Skeletal muscle tissue (tissue), 3 donors: ENCODE measurements at regions not wholly inside any gene's neighbourhood (a gene's known extent, or its start where the extent isn't known, plus 50 kb on each side); places are given as distances from the start of the nearest gene placed in this dataset.

Experiments used
- H3K27ac ChIP-seq: one replicate; pipeline ENCODE4 v1.7.0; 2013; ENCODE audit warnings: mild to moderate bottlenecking, low read depth, low read length, inconsistent platforms
- H3K27me3 ChIP-seq, 3 donors: one replicate each; pipeline ENCODE4 v1.7.0; 2013; ENCODE audit warnings: low read length in 3 of 3; ENCODE audit not compliant: control insufficient read depth in 3 of 3, insufficient read depth in 3 of 3
- H3K36me3 ChIP-seq, 3 donors: one replicate each; pipeline ENCODE4 v1.7.0; 2013; ENCODE audit warnings: low read length in 3 of 3; ENCODE audit not compliant: control insufficient read depth in 3 of 3, insufficient read depth in 3 of 3
- H3K4me1 ChIP-seq, 3 donors: one replicate each; pipeline ENCODE4 v1.7.0; 2013; ENCODE audit warnings: low read length in 3 of 3, mild to moderate bottlenecking in 3 of 3; ENCODE audit not compliant: control insufficient read depth in 3 of 3, insufficient read depth in 3 of 3
- H3K4me3 ChIP-seq, 3 donors: one replicate each; pipeline ENCODE4 v1.7.0; 2013; ENCODE audit warnings: low read length in 3 of 3
- H3K9ac ChIP-seq, 3 donors: one replicate each; pipeline ENCODE4 v1.7.0; 2013; ENCODE audit warnings: low read length in 3 of 3, mild to moderate bottlenecking in 3 of 3, moderate library complexity in 2 of 3, low read depth in 1 of 3
- H3K9me3 ChIP-seq, 3 donors: one replicate each; pipeline ENCODE4 v1.7.0; 2013; ENCODE audit warnings: low read length in 3 of 3; ENCODE audit not compliant: control insufficient read depth in 3 of 3
- donor health status: Osteomylitis.

DNA sequence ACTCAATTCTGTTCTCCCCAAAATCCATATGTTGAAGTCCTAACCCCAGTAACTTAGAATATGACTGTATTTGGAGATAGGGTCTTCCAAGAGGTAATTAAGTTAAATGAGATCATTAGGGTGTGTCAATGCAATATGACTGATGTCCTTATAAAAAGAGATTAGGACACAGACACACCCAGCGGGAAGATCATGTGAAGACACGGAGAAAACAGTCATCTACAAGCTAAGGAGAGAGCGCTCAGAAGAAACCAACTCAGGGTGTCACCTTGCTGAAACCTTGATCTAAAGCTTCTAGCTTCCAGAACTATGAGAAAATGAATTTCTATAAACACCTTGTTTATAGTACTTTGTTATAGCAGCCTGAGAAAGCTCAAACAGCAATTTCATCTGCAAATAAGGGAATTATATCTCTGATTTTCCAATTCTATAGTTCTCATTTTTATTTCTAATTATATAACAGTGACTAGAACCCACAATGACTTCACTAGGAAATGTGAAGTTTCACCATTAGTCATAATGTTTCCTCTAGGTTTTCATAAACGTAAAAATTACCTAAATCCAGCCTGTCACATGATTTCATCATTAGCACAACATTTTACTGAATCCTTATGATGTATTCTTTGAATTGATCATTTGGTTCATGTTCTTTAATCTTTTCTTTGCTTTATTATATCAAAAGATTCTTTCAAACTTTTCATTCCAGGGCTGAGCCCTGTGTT lies 459.1 kb upstream of the MDFIC2 start:
- Histone ChIP-seq H3K4me3 (no peak overlapping the region), H3K9me3 (peaks cover 0 to 2% (median 0%) of the 10 kb centered on the region in 3 donors), H3K27me3 (no peaks in the 10 kb centered on the region), H3K4me1 (no peaks in the 10 kb centered on the region), H3K27ac (no peak overlapping the region), H3K36me3 (no peaks in the 10 kb centered on the region), H3K9ac (no peak overlapping the region)

DNA sequence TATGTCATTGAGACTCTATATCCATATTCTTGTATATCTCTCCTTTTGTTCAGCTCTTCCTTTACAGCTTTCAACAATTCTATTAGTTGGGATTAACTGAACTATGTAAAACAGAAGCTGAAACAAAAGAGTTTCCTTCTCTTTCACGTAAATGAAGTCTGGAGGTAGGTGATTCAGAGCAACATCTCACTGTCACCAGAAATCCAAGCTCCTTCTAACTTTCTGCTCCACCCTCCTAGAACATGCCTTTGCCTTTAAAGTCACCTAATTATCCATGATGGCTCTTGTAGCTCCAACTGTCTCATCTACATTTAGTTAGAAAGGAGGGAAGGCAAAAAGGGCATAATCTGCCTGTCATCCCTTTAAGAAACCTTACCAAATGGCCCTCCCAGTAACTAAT lies 458.2 kb upstream of the MDFIC2 start:
- Histone ChIP-seq H3K9me3 (peaks cover 0 to 2% (median 0%) of the 10 kb centered on the region in 3 donors), H3K4me3 (no peak overlapping the region), H3K27ac (no peak overlapping the region), H3K9ac (no peak overlapping the region), H3K4me1 (no peaks in the 10 kb centered on the region), H3K27me3 (no peaks in the 10 kb centered on the region), H3K36me3 (no peaks in the 10 kb centered on the region)

DNA sequence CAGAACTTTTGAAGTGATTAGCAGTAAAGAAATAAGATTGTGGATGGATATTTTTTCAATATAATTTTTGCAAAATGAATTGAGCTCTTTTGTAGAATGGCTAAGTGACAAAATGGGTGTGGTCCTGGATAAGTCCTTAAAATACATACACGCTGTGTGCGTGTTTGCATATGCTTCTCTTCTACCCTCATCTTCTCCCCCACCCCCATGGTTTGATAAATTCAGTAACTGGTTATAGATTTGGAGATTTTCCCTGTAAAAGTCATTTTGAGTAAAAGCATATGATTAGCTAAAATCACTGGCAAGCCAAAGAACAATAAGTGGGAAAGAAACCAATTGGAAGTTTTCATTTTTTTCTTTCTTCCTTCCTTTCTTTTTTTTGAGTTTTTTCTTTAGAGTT lies 453.9 kb upstream of the MDFIC2 start:
- Histone ChIP-seq H3K27ac (no peak overlapping the region), H3K9ac (no peak overlapping the region), H3K36me3 (no peaks in the 10 kb centered on the region), H3K4me1 (no peaks in the 10 kb centered on the region), H3K27me3 (no peaks in the 10 kb centered on the region), H3K4me3 (no peak overlapping the region), H3K9me3 (peaks cover 0 to 2% (median 0%) of the 10 kb centered on the region in 3 donors)

DNA sequence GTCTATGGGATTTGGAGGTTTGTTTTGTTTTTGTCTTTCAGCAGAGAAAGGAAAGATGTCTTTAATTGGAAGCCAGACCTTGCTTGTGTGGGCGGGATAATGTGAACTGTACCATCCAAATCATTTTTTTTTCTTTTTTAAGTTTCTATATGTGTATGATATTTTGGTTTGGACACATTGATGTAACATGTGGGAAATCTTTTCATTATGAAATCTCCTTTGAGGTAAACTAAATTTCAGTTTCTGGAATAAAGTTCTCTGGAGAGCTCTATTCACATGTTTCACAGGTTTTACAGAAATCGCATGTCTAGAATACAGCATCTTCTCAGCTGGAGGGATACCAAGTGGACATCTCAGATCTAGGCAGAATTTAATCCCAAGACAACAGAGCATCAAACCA lies 451.5 kb upstream of the MDFIC2 start:
- H3K27ac ChIP-seq, result no peak overlapping the region
- H3K4me3 ChIP-seq, result no peak overlapping the region
- H3K36me3 ChIP-seq, result no peaks in the 10 kb centered on the region
- H3K27me3 ChIP-seq, result no peaks in the 10 kb centered on the region
- H3K4me1 ChIP-seq, result no peaks in the 10 kb centered on the region
- no peaks in the 10 kb centered on the region for H3K9me3 ChIP-seq
- H3K9ac ChIP-seq, result no peak overlapping the region

DNA sequence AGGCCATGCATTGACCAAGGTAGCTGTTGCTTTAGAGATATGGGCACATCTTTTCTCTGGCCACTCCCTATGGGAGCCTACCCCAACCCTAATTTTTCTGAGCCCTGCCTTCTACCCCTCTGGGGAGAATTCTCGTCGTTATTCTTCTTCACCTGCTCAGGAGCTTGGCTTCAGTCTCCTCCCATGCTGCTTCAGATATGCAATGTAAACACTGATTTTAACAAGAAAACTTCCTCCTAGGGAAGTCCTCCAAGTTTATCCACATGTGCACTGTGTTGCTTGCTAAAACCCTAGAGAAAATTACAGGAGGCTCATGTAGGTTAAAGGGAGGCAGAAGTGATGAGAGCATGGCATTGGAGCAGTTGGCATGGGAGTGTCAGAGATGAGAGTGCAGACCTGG lies 445.2 kb upstream of the MDFIC2 start:
- H3K4me1 ChIP-seq, result no peaks in the 10 kb centered on the region
- no peak overlapping the region for H3K4me3 ChIP-seq
- H3K27ac ChIP-seq, result no peak overlapping the region
- no peaks in the 10 kb centered on the region for H3K36me3 ChIP-seq
- no peaks in the 10 kb centered on the region for H3K27me3 ChIP-seq
- no peak overlapping the region for H3K9ac ChIP-seq
- peaks cover 0 to 8% (median 3%) of the 10 kb centered on the region in 3 donors for H3K9me3 ChIP-seq

- Histone ChIP-seq H3K27me3 (no peaks in the 10 kb centered on the region), H3K36me3 (no peaks in the 10 kb centered on the region), H3K4me3 (no peak overlapping the region), H3K27ac (no peak overlapping the region), H3K9me3 (peaks cover 0 to 8% (median 3%) of the 10 kb centered on the region in 3 donors), H3K4me1 (no peaks in the 10 kb centered on the region), H3K9ac (no peak overlapping the region)
These were observed 443.1 kb upstream of the MDFIC2 start for GRCh38 chr3:70755526-70755925.

DNA sequence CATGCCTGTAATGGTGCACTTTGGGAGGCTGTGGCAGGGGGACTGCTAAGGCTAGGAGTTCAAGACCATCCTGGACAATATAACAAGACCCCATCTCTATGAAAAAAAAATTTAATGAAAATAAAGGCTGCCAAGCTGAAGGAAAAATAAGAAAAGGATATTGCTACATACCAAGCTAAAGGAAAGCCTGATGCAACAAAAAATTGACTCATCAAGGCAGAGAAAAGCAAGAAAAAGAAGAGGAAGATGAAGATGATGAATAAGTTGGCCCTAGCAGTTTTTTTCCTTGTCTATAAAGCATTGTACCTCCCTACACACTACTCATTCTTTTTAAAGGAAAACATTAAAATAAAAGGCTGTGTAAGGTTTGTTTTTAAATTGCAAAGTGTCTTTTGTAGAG lies 441.9 kb upstream of the MDFIC2 start:
- H3K27ac ChIP-seq, result no peak overlapping the region
- peaks cover 0 to 8% (median 3%) of the 10 kb centered on the region in 3 donors for H3K9me3 ChIP-seq
- H3K27me3 ChIP-seq, result no peaks in the 10 kb centered on the region
- H3K36me3 ChIP-seq, result no peaks in the 10 kb centered on the region
- H3K4me1 ChIP-seq, result no peaks in the 10 kb centered on the region
- H3K9ac ChIP-seq, result no peak overlapping the region
- no peak overlapping the region for H3K4me3 ChIP-seq

GRCh38 chr3:70753572-70753971 lies 441.1 kb upstream of the MDFIC2 start:
- Histone ChIP-seq H3K36me3 (no peaks in the 10 kb centered on the region), H3K9ac (no peak overlapping the region), H3K9me3 (peaks cover 0 to 8% (median 3%) of the 10 kb centered on the region in 3 donors), H3K27ac (no peak overlapping the region), H3K4me1 (no peaks in the 10 kb centered on the region), H3K27me3 (no peaks in the 10 kb centered on the region), H3K4me3 (no peak overlapping the region)

- H3K4me3 ChIP-seq, result no peak overlapping the region
- no peak overlapping the region for H3K27ac ChIP-seq
- no peaks in the 10 kb centered on the region for H3K4me1 ChIP-seq
- H3K36me3 ChIP-seq, result no peaks in the 10 kb centered on the region
- no peaks in the 10 kb centered on the region for H3K27me3 ChIP-seq
- peaks cover 0 to 6% (median 3%) of the 10 kb centered on the region in 3 donors for H3K9me3 ChIP-seq
- H3K9ac ChIP-seq, result no peak overlapping the region
These were observed 439.6 kb upstream of the MDFIC2 start for GRCh38 chr3:70752051-70752450.

DNA sequence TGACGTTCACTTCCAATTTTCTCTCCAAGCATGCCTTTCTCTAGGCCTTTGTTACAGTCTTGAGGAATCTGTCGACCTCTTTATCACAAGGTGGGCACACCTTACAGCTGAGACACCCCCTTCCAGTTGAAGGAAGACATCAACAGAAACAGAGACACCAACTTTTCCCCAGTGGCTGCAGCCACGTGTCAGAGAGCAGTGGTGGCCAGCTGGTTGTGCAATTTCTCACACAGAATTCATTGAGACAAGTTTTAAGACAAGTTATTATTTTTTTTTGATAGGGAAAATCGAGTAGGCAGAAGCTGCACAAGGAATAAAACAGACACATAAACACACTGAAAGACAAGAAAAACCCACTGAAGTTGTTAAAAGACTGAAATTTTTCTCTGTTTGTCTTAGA lies 436.7 kb upstream of the MDFIC2 start:
- Histone ChIP-seq H3K36me3 (no peaks in the 10 kb centered on the region), H3K27ac (no peak overlapping the region), H3K27me3 (no peaks in the 10 kb centered on the region), H3K9ac (no peak overlapping the region), H3K4me1 (no peaks in the 10 kb centered on the region), H3K9me3 (no peaks in the 10 kb centered on the region), H3K4me3 (no peak overlapping the region)
